H9 (cell line): ENCODE measurements at regions not wholly inside any gene's neighbourhood (a gene's known extent, or its start where the extent isn't known, plus 50 kb on each side); places are given as distances from the start of the nearest gene placed in this dataset.

Experiments
- DNase-seq: peaks from one replicate; pipeline ENCODE4 v3.0.0-alpha.2; 2017
- H2AFZ ChIP-seq: one replicate; pipeline ENCODE4 v1.6.1; 2013; ENCODE audit warnings: mild to moderate bottlenecking, low read length, control low read depth, moderate library complexity
- H2AK5ac ChIP-seq: 2 replicates; pipeline ENCODE4 v1.6.1; 2013; ENCODE audit warnings: low read length, control low read depth, mixed read lengths; ENCODE audit not compliant: insufficient read length
- H2BK120ac ChIP-seq: one replicate; pipeline ENCODE4 v1.6.1; 2013; ENCODE audit warnings: low read depth, mild to moderate bottlenecking, low read length, control low read depth, inconsistent platforms; ENCODE audit not compliant: poor library complexity, severe bottlenecking
- H2BK12ac ChIP-seq: 2 replicates; pipeline ENCODE4 v1.6.1; 2013; ENCODE audit warnings: low read length, control low read depth, mixed read lengths, low read depth; ENCODE audit not compliant: insufficient read length
- H2BK15ac ChIP-seq: 2 replicates; pipeline ENCODE4 v1.6.1; 2013; ENCODE audit warnings: low read depth, low read length, control low read depth
- H2BK20ac ChIP-seq: one replicate; pipeline ENCODE4 v1.6.1; 2013; ENCODE audit warnings: low read depth, mild to moderate bottlenecking, low read length, control low read depth, inconsistent platforms; ENCODE audit not compliant: poor library complexity, severe bottlenecking
- H2BK5ac ChIP-seq: 2 replicates; pipeline ENCODE4 v1.6.1; 2013; ENCODE audit warnings: low read length, control low read depth, mixed read lengths; ENCODE audit not compliant: insufficient read length
- H3K14ac ChIP-seq: 2 replicates; pipeline ENCODE4 v1.6.1; 2013; ENCODE audit warnings: low read length, control low read depth; ENCODE audit not compliant: insufficient read depth
- H3K18ac ChIP-seq: 2 replicates; pipeline ENCODE4 v1.6.1; 2013; ENCODE audit warnings: low read depth, mild to moderate bottlenecking, mixed read lengths, low read length, control low read depth; ENCODE audit not compliant: insufficient read length
- H3K23ac ChIP-seq: 2 replicates; pipeline ENCODE4 v1.6.1; 2013; ENCODE audit warnings: low read length, control low read depth, mixed read lengths, low read depth; ENCODE audit not compliant: insufficient read length
- H3K23me2 ChIP-seq: 2 replicates; pipeline ENCODE4 v1.6.1; 2013; ENCODE audit warnings: low read depth, mild to moderate bottlenecking, mixed read lengths, low read length, control low read depth; ENCODE audit not compliant: insufficient read length, poor library complexity, severe bottlenecking
- H3K27ac ChIP-seq: 2 replicates; pipeline ENCODE4 v1.5.1; 2013; ENCODE audit warnings: low read length, control low read depth, mixed read lengths, low read depth; ENCODE audit not compliant: insufficient read length
- H3K27me3 ChIP-seq: 2 replicates; pipeline ENCODE4 v1.6.1; 2013; ENCODE audit warnings: low read length, control low read depth, inconsistent platforms; ENCODE audit not compliant: insufficient read depth
- H3K4ac ChIP-seq: 2 replicates; pipeline ENCODE4 v1.6.1; 2013; ENCODE audit warnings: low read depth, mild to moderate bottlenecking, control low read depth, inconsistent platforms, low read length, moderate library complexity
- H3K4me1 ChIP-seq: 2 replicates; pipeline ENCODE4 v1.6.1; 2013; ENCODE audit warnings: low read length, control low read depth, inconsistent platforms; ENCODE audit not compliant: insufficient read depth
- H3K4me2 ChIP-seq: 2 replicates; pipeline ENCODE4 v1.6.1; 2013; ENCODE audit warnings: low read length, control low read depth, mixed read lengths; ENCODE audit not compliant: insufficient read length, insufficient read depth
- H3K56ac ChIP-seq: 2 replicates; pipeline ENCODE4 v1.6.1; 2013; ENCODE audit warnings: low read depth, mild to moderate bottlenecking, mixed read lengths, low read length, control low read depth; ENCODE audit not compliant: insufficient read length
- H3K79me1 ChIP-seq: 2 replicates; pipeline ENCODE4 v1.6.1; 2013; ENCODE audit warnings: low read depth, mild to moderate bottlenecking, moderate library complexity, low read length, control low read depth, inconsistent platforms; ENCODE audit not compliant: insufficient read depth, poor library complexity, severe bottlenecking
- H3K79me2 ChIP-seq: 2 replicates; pipeline ENCODE4 v1.6.1; 2013; ENCODE audit warnings: low read length, control low read depth, inconsistent platforms; ENCODE audit not compliant: insufficient read depth
- H3K9ac ChIP-seq: 2 replicates; pipeline ENCODE4 v1.6.1; 2013; ENCODE audit warnings: low read length, control low read depth, mixed read lengths; ENCODE audit not compliant: insufficient read length; ENCODE audit errors: extremely low read depth
- H3K9me3 ChIP-seq: one replicate; pipeline ENCODE4 v1.6.1; 2013; ENCODE audit warnings: low read depth, low read length, inconsistent platforms; ENCODE audit not compliant: control insufficient read depth
- H3T11ph ChIP-seq: one replicate; pipeline ENCODE4 v1.6.1; 2013; ENCODE audit warnings: mild to moderate bottlenecking, low read length, control low read depth, inconsistent platforms
- H4K20me1 ChIP-seq: one replicate; pipeline ENCODE4 v1.6.1; 2013; ENCODE audit not compliant: control insufficient read depth, insufficient read length, insufficient read depth
- H4K5ac ChIP-seq: 2 replicates; pipeline ENCODE4 v1.6.1; 2013; ENCODE audit warnings: low read depth, mild to moderate bottlenecking, mixed read lengths, low read length, control low read depth; ENCODE audit not compliant: insufficient read length
- H4K8ac ChIP-seq: replicated peaks from 2 replicates; pipeline ENCODE4 v1.6.1; 2013; ENCODE audit warnings: low read length, control low read depth, mixed read lengths, low read depth; ENCODE audit not compliant: insufficient read length
- H4K91ac ChIP-seq: 2 replicates; pipeline ENCODE4 v1.6.1; 2013; ENCODE audit warnings: low read depth, mild to moderate bottlenecking, moderate library complexity, mixed read lengths, low read length, control low read depth; ENCODE audit not compliant: insufficient read length
- H3K27ac Mint-ChIP-seq, 3 experiments: 2 replicates in 2 of 3; 3 replicates in 1 of 3; pipeline ENCODE4 v1.8.0; 2020 to 2021; ENCODE audit warnings: mixed read lengths in 3 of 3, mild to moderate bottlenecking in 1 of 3, moderate library complexity in 1 of 3
- H3K27me3 Mint-ChIP-seq: 2 replicates; pipeline ENCODE4 v1.8.0; 2021; ENCODE audit warnings: low read depth, mild to moderate bottlenecking, moderate library complexity, mixed read lengths
- H3K36me3 Mint-ChIP-seq, 3 experiments: 2 replicates in 2 of 3; 3 replicates in 1 of 3; pipeline ENCODE4 v1.8.0; 2020 to 2021; ENCODE audit warnings: low read depth in 3 of 3, mixed read lengths in 3 of 3; ENCODE audit not compliant: insufficient read depth in 1 of 3
- H3K4me1 Mint-ChIP-seq, 2 experiments: 2 replicates each; pipeline ENCODE4 v1.8.0; 2020; ENCODE audit warnings: mixed read lengths in 2 of 2
- H3K4me3 Mint-ChIP-seq, 2 experiments: 2 replicates in 1 of 2; 3 replicates in 1 of 2; pipeline ENCODE4 v1.8.0; 2020 to 2021; ENCODE audit warnings: mild to moderate bottlenecking in 2 of 2, mixed read lengths in 2 of 2, moderate library complexity in 1 of 2
- H3K9me3 Mint-ChIP-seq, 2 experiments: 2 replicates in 1 of 2; 3 replicates in 1 of 2; pipeline ENCODE4 v1.8.0; 2020; ENCODE audit warnings: mild to moderate bottlenecking in 2 of 2, mixed read lengths in 2 of 2, moderate library complexity in 1 of 2
- CTCF ChIP-seq: fragments of 200-600 bp; sonication (generic); conservative IDR thresholded peaks from 3 replicates; pipeline ENCODE4 v1.8.0; 2021; ENCODE audit warnings: antibody characterized with exemption, mild to moderate bottlenecking
- WGBS: extraction: QIAGEN DNeasy Blood & Tissue Kit; methylation state at CpG from one replicate; pipeline ENCODE4 v1.1.7; 2013; ENCODE audit warnings: missing lambda C conversion rate, low lambda C conversion rate, mixed read lengths; ENCODE audit not compliant: insufficient read length; ENCODE audit errors: extremely low coverage; 5-methylcytosine and 5-hydroxymethylcytosine counted together

- peaks cover 0 to 5% (median 0%) of the 10 kb centered on the region in 3 experiments; a peak in 3 of 7 replicates for H3K36me3 Mint-ChIP-seq
- H3K23ac ChIP-seq: no peak overlapping the region
- no peaks in the 10 kb centered on the region; the same call in none of the 2 replicates for H3K27me3 Mint-ChIP-seq
- no CpG with 5 or more reads among the region's 2 CpGs for WGBS
- H3T11ph ChIP-seq: no peak overlapping the region
- H2BK15ac ChIP-seq: no peak overlapping the region
- H3K4me2 ChIP-seq: no peak overlapping the region
- no peak overlapping the region for H4K8ac ChIP-seq
- no peaks in the 10 kb centered on the region for H3K79me2 ChIP-seq
- H3K4ac ChIP-seq: no peak overlapping the region
- H4K91ac ChIP-seq: no peak overlapping the region
- no peak overlapping the region for H2BK20ac ChIP-seq
- no peak overlapping the region for H4K5ac ChIP-seq
- H2AFZ ChIP-seq: no peak overlapping the region
- H3K27ac ChIP-seq: no peak overlapping the region
- no peak for TF ChIP-seq CTCF
- no peaks in the 10 kb centered on the region for H3K79me1 ChIP-seq
- H3K27ac Mint-ChIP-seq: no peak overlapping the region
- DNase-seq: no peak
- no peaks in the 10 kb centered on the region for H3K4me1 ChIP-seq
- H3K4me3 Mint-ChIP-seq: no peak overlapping the region
- H3K56ac ChIP-seq: no peak overlapping the region
- H3K27me3 ChIP-seq: no peaks in the 10 kb centered on the region
- no peaks in the 10 kb centered on the region for H3K23me2 ChIP-seq
- H3K18ac ChIP-seq: no peak overlapping the region
- no peak overlapping the region for H2BK5ac ChIP-seq
- no peak overlapping the region for H3K14ac ChIP-seq
- no peak overlapping the region for H2BK12ac ChIP-seq
- H3K4me1 Mint-ChIP-seq: no peaks in the 10 kb centered on the region
- no peaks in the 10 kb centered on the region for H4K20me1 ChIP-seq
- no peak overlapping the region for H2BK120ac ChIP-seq
- H2AK5ac ChIP-seq: no peak overlapping the region
- no peak overlapping the region for H3K9ac ChIP-seq
- peaks cover 0 to 28% of the 10 kb centered on the region in 2 experiments; a peak in 3 of 5 replicates for H3K9me3 Mint-ChIP-seq
- no peaks in the 10 kb centered on the region for H3K9me3 ChIP-seq
Observed at GRCh38 chrX:42485601-42486000, 292.4 kb downstream of the PPP1R2C start.
